ENCODE measurements at regions not wholly inside any gene's neighbourhood (a gene's known extent, or its start where the extent isn't known, plus 50 kb on each side); places are given as distances from the start of the nearest gene placed in this dataset.
"Not testable (repeated sequence)": the region's sequence is repeated elsewhere in the genome, so short reads cannot be mapped to it uniquely, and the experiment has no call there.

GRCh38 chr3:39644176-39644575, 165.2 kb upstream of the MYRIP start:
- H3K9me3 Mint-ChIP-seq (ENCODE audit: unreplicated experiment) = no peaks in the 10 kb centered on the region
- no peaks in the 10 kb centered on the region for H3K27me3 Mint-ChIP-seq (ENCODE audit: low read depth, unreplicated experiment)
- Histone ChIP-seq H3K9me3 (ENCODE audit: insufficient read depth, low read depth, low read length) (no peaks in the 10 kb centered on the region), H3K36me3 (ENCODE audit: insufficient read depth, low read length) (no peaks in the 10 kb centered on the region), H3K79me2 (ENCODE audit: insufficient read depth, low read length) (no peaks in the 10 kb centered on the region), H3K4me1 (ENCODE audit: insufficient read depth, low read length) (peaks cover 8% of the 10 kb centered on the region), H3K27me3 (ENCODE audit: insufficient read depth, low read length) (no peaks in the 10 kb centered on the region), H3K27ac (ENCODE audit: low read depth, low read length) (no peak overlapping the region), H3K4me2 (ENCODE audit: low read length) (peak overlapping the region; percentile 14), H3K4me3 (ENCODE audit: insufficient read depth, low read depth, low read length) (no peak overlapping the region), H4K20me1 (ENCODE audit: insufficient read depth, low read length) (no peaks in the 10 kb centered on the region), H3K9ac (ENCODE audit: low read length) (no peak overlapping the region), H2AFZ (ENCODE audit: low read depth, low read length) (peak overlapping the region; percentile 9)
- no peak overlapping the region for H3K27ac Mint-ChIP-seq (ENCODE audit: unreplicated experiment)
- no peak for TF ChIP-seq EZH2 (IDR thresholded peaks at IDR 0.05; ENCODE audit: insufficient read depth, low read length)
- TF ChIP-seq, protein P1, sequence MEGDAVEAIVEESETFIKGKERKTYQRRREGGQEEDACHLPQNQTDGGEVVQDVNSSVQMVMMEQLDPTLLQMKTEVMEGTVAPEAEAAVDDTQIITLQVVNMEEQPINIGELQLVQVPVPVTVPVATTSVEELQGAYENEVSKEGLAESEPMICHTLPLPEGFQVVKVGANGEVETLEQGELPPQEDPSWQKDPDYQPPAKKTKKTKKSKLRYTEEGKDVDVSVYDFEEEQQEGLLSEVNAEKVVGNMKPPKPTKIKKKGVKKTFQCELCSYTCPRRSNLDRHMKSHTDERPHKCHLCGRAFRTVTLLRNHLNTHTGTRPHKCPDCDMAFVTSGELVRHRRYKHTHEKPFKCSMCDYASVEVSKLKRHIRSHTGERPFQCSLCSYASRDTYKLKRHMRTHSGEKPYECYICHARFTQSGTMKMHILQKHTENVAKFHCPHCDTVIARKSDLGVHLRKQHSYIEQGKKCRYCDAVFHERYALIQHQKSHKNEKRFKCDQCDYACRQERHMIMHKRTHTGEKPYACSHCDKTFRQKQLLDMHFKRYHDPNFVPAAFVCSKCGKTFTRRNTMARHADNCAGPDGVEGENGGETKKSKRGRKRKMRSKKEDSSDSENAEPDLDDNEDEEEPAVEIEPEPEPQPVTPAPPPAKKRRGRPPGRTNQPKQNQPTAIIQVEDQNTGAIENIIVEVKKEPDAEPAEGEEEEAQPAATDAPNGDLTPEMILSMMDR (IDR thresholded peaks at IDR 0.05; ENCODE audit: insufficient read depth, low read depth, low read length) = no peak
- H3K4me1 Mint-ChIP-seq (ENCODE audit: low read depth, unreplicated experiment) = peaks cover 20% of the 10 kb centered on the region
- no peak overlapping the region for H3K4me3 Mint-ChIP-seq (ENCODE audit: unreplicated experiment)
- peak; percentile 58 for DNase-seq (ENCODE audit: low read depth)
- no peaks in the 10 kb centered on the region for H3K36me3 Mint-ChIP-seq (ENCODE audit: low read depth, unreplicated experiment)
- FAIRE-seq = peak; percentile 41

- H3K27me3 Mint-ChIP-seq (ENCODE audit: low read depth, unreplicated experiment); H3K27ac Mint-ChIP-seq (ENCODE audit: unreplicated experiment); H3K36me3 Mint-ChIP-seq (ENCODE audit: low read depth, unreplicated experiment); H3K4me1 ChIP-seq (ENCODE audit: insufficient read depth, low read length); H3K9me3 Mint-ChIP-seq (ENCODE audit: unreplicated experiment); H3K9me3 ChIP-seq (ENCODE audit: insufficient read depth, low read depth, low read length); H3K9ac ChIP-seq (ENCODE audit: low read length); H3K36me3 ChIP-seq (ENCODE audit: insufficient read depth, low read length); H3K4me3 ChIP-seq (ENCODE audit: insufficient read depth, low read depth, low read length); H3K27ac ChIP-seq (ENCODE audit: low read depth, low read length); DNase-seq (ENCODE audit: low read depth); FAIRE-seq; H3K27me3 ChIP-seq (ENCODE audit: insufficient read depth, low read length); H4K20me1 ChIP-seq (ENCODE audit: insufficient read depth, low read length); H3K4me2 ChIP-seq (ENCODE audit: low read length); H3K79me2 ChIP-seq (ENCODE audit: insufficient read depth, low read length); H3K4me3 Mint-ChIP-seq (ENCODE audit: unreplicated experiment); H2AFZ ChIP-seq (ENCODE audit: low read depth, low read length); H3K4me1 Mint-ChIP-seq (ENCODE audit: low read depth, unreplicated experiment): not testable (repeated sequence)
Measured at GRCh38 chr3:39651256-39651655, 158.2 kb upstream of the MYRIP start.

- H4K20me1 ChIP-seq (ENCODE audit: insufficient read depth, low read length) = no peaks in the 10 kb centered on the region
- FAIRE-seq (no peak), DNase-seq (ENCODE audit: low read depth) (no peak)
- Mint-ChIP-seq H3K27ac (ENCODE audit: unreplicated experiment) (no peak overlapping the region), H3K36me3 (ENCODE audit: low read depth, unreplicated experiment) (no peaks in the 10 kb centered on the region), H3K9me3 (ENCODE audit: unreplicated experiment) (no peaks in the 10 kb centered on the region), H3K4me1 (ENCODE audit: low read depth, unreplicated experiment) (no peaks in the 10 kb centered on the region), H3K4me3 (ENCODE audit: unreplicated experiment) (no peak overlapping the region), H3K27me3 (ENCODE audit: low read depth, unreplicated experiment) (peaks cover 4% of the 10 kb centered on the region)
- no peak overlapping the region for H2AFZ ChIP-seq (ENCODE audit: low read depth, low read length)
- H3K36me3 ChIP-seq (ENCODE audit: insufficient read depth, low read length) = no peaks in the 10 kb centered on the region
- H3K79me2 ChIP-seq (ENCODE audit: insufficient read depth, low read length) = no peaks in the 10 kb centered on the region
- no peak overlapping the region for H3K4me3 ChIP-seq (ENCODE audit: insufficient read depth, low read depth, low read length)
- H3K9me3 ChIP-seq (ENCODE audit: insufficient read depth, low read depth, low read length) = no peaks in the 10 kb centered on the region
- no peak for TF ChIP-seq EZH2 (IDR thresholded peaks at IDR 0.05; ENCODE audit: insufficient read depth, low read length)
- TF ChIP-seq, protein P1 (IDR thresholded peaks at IDR 0.05; ENCODE audit: insufficient read depth, low read depth, low read length) = no peak
- H3K27ac ChIP-seq (ENCODE audit: low read depth, low read length) = no peak overlapping the region
- H3K27me3 ChIP-seq (ENCODE audit: insufficient read depth, low read length) = no peaks in the 10 kb centered on the region
- no peak overlapping the region for H3K9ac ChIP-seq (ENCODE audit: low read length)
- H3K4me1 ChIP-seq (ENCODE audit: insufficient read depth, low read length) = no peaks in the 10 kb centered on the region
- no peak overlapping the region for H3K4me2 ChIP-seq (ENCODE audit: low read length)
Measured at GRCh38 chr3:39651993-39652739, 157.2 kb upstream of the MYRIP start.

DNA sequence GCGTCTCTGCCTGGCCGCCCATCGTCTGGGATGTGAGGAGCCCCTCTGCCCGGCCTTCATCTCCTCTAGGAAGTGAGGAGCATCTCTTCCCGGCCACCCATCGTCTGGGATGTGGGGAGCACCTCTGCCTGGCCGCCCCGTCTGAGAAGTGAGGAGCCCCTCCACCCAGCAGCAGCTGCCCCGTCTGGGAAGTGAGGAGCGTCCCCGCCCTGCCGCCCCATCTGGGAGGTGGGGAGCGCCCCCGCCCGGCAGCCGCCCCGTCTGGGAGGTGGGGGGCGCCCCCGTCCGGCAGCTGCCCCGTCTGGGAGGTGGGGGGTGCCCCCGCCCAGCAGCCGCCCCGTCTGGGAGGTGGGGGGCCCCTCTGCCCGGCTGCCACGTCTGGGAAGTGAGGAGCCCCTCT, 153.7 kb upstream of the MYRIP start:
- H3K9me3 ChIP-seq (ENCODE audit: insufficient read depth, low read depth, low read length); H2AFZ ChIP-seq (ENCODE audit: low read depth, low read length); DNase-seq (ENCODE audit: low read depth); H3K27ac ChIP-seq (ENCODE audit: low read depth, low read length); H3K79me2 ChIP-seq (ENCODE audit: insufficient read depth, low read length); H3K36me3 Mint-ChIP-seq (ENCODE audit: low read depth, unreplicated experiment); H3K4me3 ChIP-seq (ENCODE audit: insufficient read depth, low read depth, low read length); H3K9me3 Mint-ChIP-seq (ENCODE audit: unreplicated experiment); H3K36me3 ChIP-seq (ENCODE audit: insufficient read depth, low read length); H3K9ac ChIP-seq (ENCODE audit: low read length); H3K4me1 Mint-ChIP-seq (ENCODE audit: low read depth, unreplicated experiment); H3K27me3 ChIP-seq (ENCODE audit: insufficient read depth, low read length); H4K20me1 ChIP-seq (ENCODE audit: insufficient read depth, low read length); H3K4me2 ChIP-seq (ENCODE audit: low read length); H3K4me3 Mint-ChIP-seq (ENCODE audit: unreplicated experiment); H3K27me3 Mint-ChIP-seq (ENCODE audit: low read depth, unreplicated experiment); FAIRE-seq; H3K27ac Mint-ChIP-seq (ENCODE audit: unreplicated experiment); H3K4me1 ChIP-seq (ENCODE audit: insufficient read depth, low read length): not testable (repeated sequence)

All from astrocyte (in vitro differentiated cells and primary cell).